ENCODE measurements at regions not wholly inside any gene's neighbourhood (a gene's known extent, or its start where the extent isn't known, plus 50 kb on each side); places are given as distances from the start of the nearest gene placed in this dataset.

DNA sequence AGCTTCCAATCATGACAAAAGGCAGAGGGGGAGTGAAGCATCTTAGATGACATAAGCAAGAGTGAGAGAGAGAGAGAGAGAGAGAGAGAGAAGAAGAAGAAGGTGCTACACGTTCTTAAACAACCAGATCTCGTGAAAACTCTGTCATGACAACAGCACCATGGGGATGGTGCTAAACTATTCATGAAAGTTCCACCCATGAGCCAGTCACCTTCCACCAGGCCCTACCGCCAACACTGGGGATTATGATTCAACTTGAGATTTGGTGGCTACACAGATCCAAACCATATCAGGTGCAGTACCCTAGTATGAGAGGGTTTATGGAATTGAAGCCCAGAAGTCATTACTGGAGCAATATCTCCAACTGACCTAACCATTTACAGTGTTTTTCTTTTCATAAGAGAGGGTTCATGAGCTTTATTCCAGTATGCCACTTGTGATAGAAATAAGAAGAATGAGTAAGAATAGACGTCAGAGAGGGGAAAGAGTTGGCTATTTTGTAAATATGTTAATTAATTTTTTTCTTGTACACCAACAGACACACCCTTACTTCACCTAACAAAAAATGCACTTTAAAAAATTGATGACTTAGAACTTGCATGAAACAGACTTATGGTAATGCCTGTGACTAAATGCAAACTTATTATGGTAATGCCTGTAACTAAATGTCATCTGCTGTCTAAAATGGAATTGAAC lies 680.4 kb upstream of the ITGA1 start:
- intact Hi-C loops (cut with DNase I): no loop called here
- Histone ChIP-seq H3K9me3 (peaks cover 0 to 33% (median 0%) of the 10 kb centered on the region in 11 donors), H3K27me3 (no peaks in the 10 kb centered on the region), H3K4me1 (no peaks in the 10 kb centered on the region), H3K36me3 (no peaks in the 10 kb centered on the region), H3K4me3 (no peak overlapping the region), H3K27ac (no peak overlapping the region)
- ATAC-seq: no peak
- DNase-seq: no peak
- TF ChIP-seq, protein P1, sequence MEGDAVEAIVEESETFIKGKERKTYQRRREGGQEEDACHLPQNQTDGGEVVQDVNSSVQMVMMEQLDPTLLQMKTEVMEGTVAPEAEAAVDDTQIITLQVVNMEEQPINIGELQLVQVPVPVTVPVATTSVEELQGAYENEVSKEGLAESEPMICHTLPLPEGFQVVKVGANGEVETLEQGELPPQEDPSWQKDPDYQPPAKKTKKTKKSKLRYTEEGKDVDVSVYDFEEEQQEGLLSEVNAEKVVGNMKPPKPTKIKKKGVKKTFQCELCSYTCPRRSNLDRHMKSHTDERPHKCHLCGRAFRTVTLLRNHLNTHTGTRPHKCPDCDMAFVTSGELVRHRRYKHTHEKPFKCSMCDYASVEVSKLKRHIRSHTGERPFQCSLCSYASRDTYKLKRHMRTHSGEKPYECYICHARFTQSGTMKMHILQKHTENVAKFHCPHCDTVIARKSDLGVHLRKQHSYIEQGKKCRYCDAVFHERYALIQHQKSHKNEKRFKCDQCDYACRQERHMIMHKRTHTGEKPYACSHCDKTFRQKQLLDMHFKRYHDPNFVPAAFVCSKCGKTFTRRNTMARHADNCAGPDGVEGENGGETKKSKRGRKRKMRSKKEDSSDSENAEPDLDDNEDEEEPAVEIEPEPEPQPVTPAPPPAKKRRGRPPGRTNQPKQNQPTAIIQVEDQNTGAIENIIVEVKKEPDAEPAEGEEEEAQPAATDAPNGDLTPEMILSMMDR (IDR thresholded peaks at IDR 0.05): no peak
- WGBS, 2 donors: 69 to 72% methylated on average over 4 of the region's 4 CpGs

DNA sequence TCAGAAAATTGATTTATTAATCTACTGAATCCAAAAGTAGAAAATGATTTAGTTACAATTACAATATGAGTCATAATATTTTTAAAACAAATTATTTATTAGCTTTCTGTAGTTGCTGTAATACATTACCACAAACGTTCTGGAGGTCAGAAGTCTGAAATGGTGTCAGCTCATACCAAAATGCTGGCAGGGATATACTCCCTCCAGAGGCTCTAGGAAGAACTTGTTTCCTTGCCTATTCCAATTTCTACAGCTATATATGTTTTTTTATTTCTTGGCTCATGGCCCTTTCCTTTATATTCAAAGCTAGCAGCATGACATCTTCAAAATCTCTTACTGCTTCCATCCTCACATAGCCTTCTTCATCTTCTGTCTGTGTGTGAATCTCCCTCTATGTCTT lies 667.9 kb upstream of the ITGA1 start:
- TF ChIP-seq, protein P1 (IDR thresholded peaks at IDR 0.05): no peak
- H3K27me3 ChIP-seq: no peaks in the 10 kb centered on the region
- 21 to 23% methylated on average over 1 of the region's 1 CpG for WGBS, 2 donors
- H3K36me3 ChIP-seq: no peaks in the 10 kb centered on the region
- H3K27ac ChIP-seq: no peak overlapping the region
- H3K4me3 ChIP-seq: no peak overlapping the region
- peaks cover 0 to 9% (median 0%) of the 10 kb centered on the region in 11 donors for H3K9me3 ChIP-seq
- H3K4me1 ChIP-seq: no peaks in the 10 kb centered on the region
- DNase-seq (no peak), ATAC-seq (no peak)
- intact Hi-C loops (cut with DNase I): no loop called here

DNA sequence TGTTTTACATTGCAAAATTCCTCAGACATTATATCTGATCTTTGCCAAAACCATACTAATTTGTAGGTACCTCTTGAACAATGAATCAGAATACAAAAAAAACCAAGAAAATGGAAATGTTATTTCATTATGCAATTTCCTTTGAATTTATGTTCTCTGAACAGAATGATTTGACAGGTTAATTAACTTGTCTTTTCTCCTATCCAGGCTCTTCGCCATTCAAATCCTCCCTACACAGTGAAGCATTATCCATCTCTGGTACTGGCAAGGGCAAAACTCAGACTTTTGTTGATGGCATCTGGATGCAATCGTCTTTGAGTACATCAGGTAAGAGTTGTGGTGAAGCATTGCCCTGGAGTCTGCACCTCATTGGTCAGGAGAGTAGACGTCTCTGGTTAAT lies 655.7 kb upstream of the ITGA1 start:
- TF ChIP-seq, protein P1 (IDR thresholded peaks at IDR 0.05): no peak
- no peak overlapping the region for H3K4me3 ChIP-seq

GRCh38 chr5:52134013-52134650 lies 653.6 kb upstream of the ITGA1 start:
- peaks cover 0 to 3% (median 0%) of the 10 kb centered on the region in 11 donors for H3K9me3 ChIP-seq
- H3K4me3 ChIP-seq: no peak overlapping the region
- no peak overlapping the region for H3K27ac ChIP-seq
- TF ChIP-seq, protein P1 (IDR thresholded peaks at IDR 0.05): no peak
- no peak for DNase-seq
- 51 to 52% methylated on average over 3 of the region's 3 CpGs for WGBS, 2 donors
- no peaks in the 10 kb centered on the region for H3K4me1 ChIP-seq
- no peaks in the 10 kb centered on the region for H3K27me3 ChIP-seq
- intact Hi-C loops (cut with DNase I): no loop called here
- no peak for ATAC-seq
- no peaks in the 10 kb centered on the region for H3K36me3 ChIP-seq

More for the DNA sequence above, 655.7 kb upstream of the ITGA1 start:
- no peaks in the 10 kb centered on the region for H3K27me3 ChIP-seq
- WGBS, 2 donors: 70 to 72% methylated on average over 3 of the region's 3 CpGs
- intact Hi-C loops (cut with DNase I): no loop called here
- no peaks in the 10 kb centered on the region for H3K36me3 ChIP-seq
- H3K27ac ChIP-seq: no peak overlapping the region
- no peaks in the 10 kb centered on the region for H3K4me1 ChIP-seq
- H3K9me3 ChIP-seq: peaks cover 0 to 18% (median 0%) of the 10 kb centered on the region in 11 donors
- no peak for ATAC-seq
- no peak for DNase-seq

Measured in heart right ventricle (tissue), 16 donors.